GM12892 (cell line): ENCODE measurements at regions not wholly inside any gene's neighbourhood (a gene's known extent, or its start where the extent isn't known, plus 50 kb on each side); places are given as distances from the start of the nearest gene placed in this dataset.

Experiments used
- POLR2A ChIP-seq: IDR thresholded peaks from 2 replicates; pipeline ENCODE4 v1.6.1; 2011; ENCODE audit warnings: low read depth, low read length, control low read depth
- POLR2AphosphoS5 ChIP-seq: IDR thresholded peaks from 2 replicates; pipeline ENCODE4 v1.6.1; 2011; ENCODE audit warnings: low read depth, low read length, control low read depth
- TAF1 ChIP-seq: IDR thresholded peaks from 2 replicates; pipeline ENCODE4 v1.6.1; 2011; ENCODE audit warnings: low read depth, mild to moderate bottlenecking, control low read depth, low read length, borderline replicate concordance

DNA sequence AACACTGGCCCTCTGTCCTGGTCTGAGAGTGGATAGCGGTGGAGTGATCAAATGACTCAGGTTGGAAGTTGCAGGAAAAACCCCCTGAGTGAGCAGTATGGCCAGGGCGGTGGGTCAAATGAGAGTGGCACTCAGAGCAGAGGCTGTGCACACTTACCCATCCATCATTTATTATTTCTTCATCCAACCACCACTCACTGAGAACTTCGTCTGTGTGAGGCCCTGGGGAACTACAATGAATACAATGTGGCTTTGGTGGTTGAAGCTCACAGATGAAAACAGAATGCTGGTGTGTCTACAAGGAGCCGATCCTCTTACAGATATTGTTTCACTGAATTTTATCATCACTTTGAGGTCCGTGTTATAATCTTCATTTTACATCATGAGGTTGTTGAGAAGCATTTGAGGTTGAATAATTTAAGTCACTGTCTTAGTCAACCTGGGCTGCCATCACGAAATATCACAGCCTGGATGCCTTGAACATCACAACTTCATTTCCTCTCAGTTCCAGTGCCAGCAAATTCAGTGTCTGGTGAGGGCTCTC is 73.4 kb upstream of the ID2 start:
- no peak for TF ChIP-seq POLR2A
- TF ChIP-seq POLR2AphosphoS5: no peak
- no peak for TF ChIP-seq TAF1
